IgD-negative memory B cell (primary cell): ENCODE measurements at regions not wholly inside any gene's neighbourhood (a gene's known extent, or its start where the extent isn't known, plus 50 kb on each side); places are given as distances from the start of the nearest gene placed in this dataset.

Experiments
- H3K27ac Mint-ChIP-seq, 3 donors: one replicate each; pipeline ENCODE4 v1.8.0; 2020 to 2022; ENCODE audit warnings: mild to moderate bottlenecking in 3 of 3, mixed read lengths in 3 of 3, moderate library complexity in 1 of 3
- H3K27me3 Mint-ChIP-seq: one replicate; pipeline ENCODE4 v1.8.0; 2021; ENCODE audit warnings: mixed read lengths
- H3K36me3 Mint-ChIP-seq: one replicate; pipeline ENCODE4 v1.8.0; 2020; ENCODE audit warnings: mild to moderate bottlenecking, mixed read lengths
- H3K4me1 Mint-ChIP-seq, 3 donors: one replicate each; pipeline ENCODE4 v1.8.0; 2020 to 2022; ENCODE audit warnings: mixed read lengths in 3 of 3, mild to moderate bottlenecking in 1 of 3
- H3K4me3 Mint-ChIP-seq, 4 donors: one replicate each; pipeline ENCODE4 v1.8.0; 2020 to 2022; ENCODE audit warnings: mild to moderate bottlenecking in 4 of 4, mixed read lengths in 4 of 4, moderate library complexity in 3 of 4
- H3K9me3 Mint-ChIP-seq, 3 donors: one replicate each; pipeline ENCODE4 v1.8.0; 2020 to 2021; ENCODE audit warnings: mixed read lengths in 3 of 3, mild to moderate bottlenecking in 1 of 3

DNA sequence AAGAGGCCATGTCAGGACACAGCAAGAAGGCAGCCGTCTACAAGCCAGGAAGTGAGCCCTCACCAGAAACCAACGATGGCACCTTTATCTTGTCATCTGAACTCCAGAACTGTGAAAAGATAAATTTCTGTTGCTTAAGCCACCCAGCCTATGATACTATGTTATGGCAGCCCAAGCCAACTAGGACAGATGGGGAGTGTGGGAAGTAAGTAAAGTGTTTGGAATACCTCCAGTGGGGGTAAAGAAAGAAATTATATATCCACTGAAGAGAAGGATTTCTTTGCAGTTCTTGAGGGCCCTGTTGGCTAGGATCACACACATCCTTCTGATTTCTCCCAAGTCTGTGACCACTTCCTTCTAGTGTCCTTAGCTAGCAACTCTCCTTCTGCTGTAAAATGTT is 384.4 kb downstream of the TNS3 start:
- Mint-ChIP-seq H3K27ac (no peak overlapping the region), H3K4me1 (peaks cover 0 to 2% (median 0%) of the 10 kb centered on the region in 3 donors), H3K36me3 (peaks cover 1% of the 10 kb centered on the region), H3K27me3 (peaks cover 5% of the 10 kb centered on the region), H3K9me3 (no peaks in the 10 kb centered on the region), H3K4me3 (no peak overlapping the region)

- H3K27me3 Mint-ChIP-seq: peaks cover 5% of the 10 kb centered on the region
- no peak overlapping the region for H3K27ac Mint-ChIP-seq
- H3K9me3 Mint-ChIP-seq: no peaks in the 10 kb centered on the region
- peaks cover 0 to 8% (median 1%) of the 10 kb centered on the region in 3 donors for H3K4me1 Mint-ChIP-seq
- peaks cover 1% of the 10 kb centered on the region for H3K36me3 Mint-ChIP-seq
- no peak overlapping the region for H3K4me3 Mint-ChIP-seq
Measured at GRCh38 chr7:47196737-47197136, 385.2 kb downstream of the TNS3 start.

GRCh38 chr7:47196106-47196645 is 385.7 kb downstream of the TNS3 start:
- peaks cover 7% of the 10 kb centered on the region for H3K27me3 Mint-ChIP-seq
- H3K4me3 Mint-ChIP-seq: no peak overlapping the region
- peaks cover 0 to 9% (median 3%) of the 10 kb centered on the region in 3 donors for H3K4me1 Mint-ChIP-seq
- H3K9me3 Mint-ChIP-seq: no peaks in the 10 kb centered on the region
- peaks cover 1% of the 10 kb centered on the region for H3K36me3 Mint-ChIP-seq
- H3K27ac Mint-ChIP-seq: no peak overlapping the region

- H3K36me3 Mint-ChIP-seq: peaks cover 1% of the 10 kb centered on the region
- peaks cover 0 to 9% (median 3%) of the 10 kb centered on the region in 3 donors for H3K4me1 Mint-ChIP-seq
- H3K9me3 Mint-ChIP-seq: no peaks in the 10 kb centered on the region
- H3K27ac Mint-ChIP-seq: no peak overlapping the region
- H3K4me3 Mint-ChIP-seq: no peak overlapping the region
- peaks cover 7% of the 10 kb centered on the region for H3K27me3 Mint-ChIP-seq
Measured at GRCh38 chr7:47195641-47196040, 386.3 kb downstream of the TNS3 start.

- peak overlapping the region in 1 of 3 donors; percentile 12 for H3K27ac Mint-ChIP-seq
- no peaks in the 10 kb centered on the region for H3K36me3 Mint-ChIP-seq
Measured at GRCh38 chr7:47194516-47195057, 387.3 kb downstream of the TNS3 start.

GRCh38 chr7:47192978-47193377 is 388.9 kb downstream of the TNS3 start:
- Mint-ChIP-seq H3K4me3 (no peak overlapping the region), H3K4me1 (peaks cover 0 to 14% (median 5%) of the 10 kb centered on the region in 3 donors), H3K9me3 (no peaks in the 10 kb centered on the region), H3K27ac (no peak overlapping the region), H3K36me3 (no peaks in the 10 kb centered on the region), H3K27me3 (peaks cover 10% of the 10 kb centered on the region)

More at GRCh38 chr7:47194516-47195057, 387.3 kb downstream of the TNS3 start:
- H3K4me1 Mint-ChIP-seq: peaks cover 0 to 9% (median 3%) of the 10 kb centered on the region in 3 donors
- H3K27me3 Mint-ChIP-seq: peaks cover 8% of the 10 kb centered on the region
- no peaks in the 10 kb centered on the region for H3K9me3 Mint-ChIP-seq
- H3K4me3 Mint-ChIP-seq: no peak overlapping the region

DNA sequence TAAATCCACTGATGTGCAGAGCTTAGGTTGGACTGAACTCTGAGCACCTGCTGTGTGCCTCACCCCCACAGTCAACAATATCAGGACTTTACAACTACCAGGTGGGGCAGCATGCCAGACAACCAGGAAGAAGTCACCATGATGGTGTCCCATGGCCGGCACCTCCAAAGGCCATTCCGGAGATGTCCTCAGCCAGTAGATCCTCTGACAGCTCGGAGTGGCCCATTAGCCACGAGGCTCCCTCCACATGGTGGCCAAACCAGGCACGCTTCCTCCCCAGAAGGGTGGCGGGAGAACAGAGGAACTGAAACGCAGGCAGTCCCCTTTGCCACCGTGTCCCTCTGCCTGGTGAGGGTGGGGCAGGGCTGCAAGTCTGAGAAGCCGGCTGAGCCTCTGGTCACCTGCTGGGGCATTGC is 390.0 kb downstream of the TNS3 start:
- peaks cover 10% of the 10 kb centered on the region for H3K27me3 Mint-ChIP-seq
- no peaks in the 10 kb centered on the region for H3K36me3 Mint-ChIP-seq
- no peak overlapping the region for H3K27ac Mint-ChIP-seq
- no peaks in the 10 kb centered on the region for H3K9me3 Mint-ChIP-seq
- H3K4me3 Mint-ChIP-seq: peak overlapping the region in 1 of 4 donors; percentile 24
- peaks cover 2 to 18% (median 7%) of the 10 kb centered on the region in 3 donors for H3K4me1 Mint-ChIP-seq

DNA sequence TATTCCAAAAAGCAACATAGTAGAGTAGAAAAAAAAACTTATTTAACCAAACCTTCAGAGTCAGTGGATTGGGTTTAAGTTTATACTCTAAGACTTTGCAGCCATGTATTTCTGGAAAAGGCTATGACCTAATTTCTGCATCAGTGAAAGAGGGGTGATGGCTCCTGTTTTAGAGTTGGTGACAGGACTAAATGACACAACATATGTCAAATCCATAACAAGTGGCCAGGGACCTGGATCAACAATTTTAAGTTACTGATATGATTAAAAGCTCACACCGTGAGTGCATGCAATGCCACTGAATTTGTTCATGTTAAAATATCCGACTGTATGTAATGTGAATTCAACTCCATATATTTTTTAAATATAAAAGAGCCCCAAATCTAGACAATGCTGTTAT is 390.6 kb downstream of the TNS3 start:
- H3K9me3 Mint-ChIP-seq: no peaks in the 10 kb centered on the region
- H3K36me3 Mint-ChIP-seq: no peaks in the 10 kb centered on the region
- H3K4me3 Mint-ChIP-seq: no peak overlapping the region
- H3K27ac Mint-ChIP-seq: no peak overlapping the region
- peaks cover 10% of the 10 kb centered on the region for H3K27me3 Mint-ChIP-seq
- H3K4me1 Mint-ChIP-seq: peaks cover 8 to 24% (median 13%) of the 10 kb centered on the region in 3 donors

DNA sequence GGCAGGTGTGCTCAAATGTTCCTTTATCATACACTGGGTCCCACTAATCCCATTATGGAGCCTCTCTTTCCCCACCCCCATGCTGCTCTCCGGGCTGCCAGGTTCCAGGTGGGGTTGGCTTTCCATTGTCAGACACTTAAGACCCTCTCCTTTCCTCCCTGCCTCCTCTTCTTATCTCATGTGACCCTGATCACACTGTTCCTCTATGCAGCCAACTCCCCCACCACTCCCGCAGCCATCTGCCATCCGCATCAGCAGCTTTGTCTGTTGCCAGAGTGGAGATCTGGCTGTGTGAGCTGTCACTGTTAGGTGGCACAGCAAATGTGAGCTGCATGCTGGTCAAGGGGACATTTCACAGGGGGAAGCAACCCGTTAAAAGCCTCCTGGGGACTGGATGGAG is 391.4 kb downstream of the TNS3 start:
- peaks cover 10% of the 10 kb centered on the region for H3K27me3 Mint-ChIP-seq
- H3K4me3 Mint-ChIP-seq: no peak overlapping the region
- H3K9me3 Mint-ChIP-seq: no peaks in the 10 kb centered on the region
- no peaks in the 10 kb centered on the region for H3K36me3 Mint-ChIP-seq
- H3K4me1 Mint-ChIP-seq: peaks cover 10 to 29% (median 18%) of the 10 kb centered on the region in 3 donors
- H3K27ac Mint-ChIP-seq: no peak overlapping the region

- Mint-ChIP-seq H3K9me3 (no peaks in the 10 kb centered on the region), H3K4me1 (peaks cover 10 to 33% (median 22%) of the 10 kb centered on the region in 3 donors), H3K27me3 (peaks cover 10% of the 10 kb centered on the region), H3K27ac (no peak overlapping the region), H3K4me3 (peak overlapping the region in 1 of 4 donors; percentile 48), H3K36me3 (no peaks in the 10 kb centered on the region)
Measured at GRCh38 chr7:47188653-47189315, 393.1 kb downstream of the TNS3 start.

- Mint-ChIP-seq H3K4me1 (peaks cover 10 to 34% (median 22%) of the 10 kb centered on the region in 3 donors), H3K27ac (no peak overlapping the region), H3K27me3 (peaks cover 11% of the 10 kb centered on the region), H3K4me3 (peak overlapping the region in 1 of 4 donors; percentile 43), H3K36me3 (no peaks in the 10 kb centered on the region), H3K9me3 (no peaks in the 10 kb centered on the region)
Measured at GRCh38 chr7:47188136-47188535, 393.8 kb downstream of the TNS3 start.

DNA sequence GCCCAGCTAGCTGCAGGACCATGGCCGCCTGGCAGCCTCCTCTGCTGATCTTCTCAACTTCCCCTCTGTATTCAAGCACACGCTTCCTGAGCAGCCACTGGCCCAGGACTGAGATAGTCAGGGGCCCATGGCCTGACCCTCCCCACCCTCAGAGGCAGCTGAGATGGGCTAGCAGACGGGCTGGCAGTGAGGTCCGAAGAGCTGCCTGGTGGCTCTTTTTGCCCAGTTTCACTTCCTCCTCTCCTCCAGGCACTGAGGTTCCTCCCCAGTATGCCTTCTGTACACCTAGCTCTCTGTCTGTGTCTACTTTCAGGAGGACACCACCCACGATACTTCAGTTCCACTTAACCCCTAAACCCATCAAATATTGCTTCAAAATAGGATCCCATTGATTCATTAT is 395.6 kb downstream of the TNS3 start:
- peaks cover 7% of the 10 kb centered on the region for H3K27me3 Mint-ChIP-seq
- H3K9me3 Mint-ChIP-seq: no peaks in the 10 kb centered on the region
- peak overlapping the region in 2 of 4 donors; percentile 2 to 82 for H3K4me3 Mint-ChIP-seq
- H3K4me1 Mint-ChIP-seq: peaks cover 10 to 24% (median 19%) of the 10 kb centered on the region in 3 donors
- H3K36me3 Mint-ChIP-seq: no peaks in the 10 kb centered on the region
- peak overlapping the region in 1 of 3 donors; percentile 14 for H3K27ac Mint-ChIP-seq

GRCh38 chr7:47185839-47186238 is 396.1 kb downstream of the TNS3 start:
- Mint-ChIP-seq H3K4me1 (peaks cover 10 to 24% (median 19%) of the 10 kb centered on the region in 3 donors), H3K27me3 (peaks cover 7% of the 10 kb centered on the region), H3K4me3 (peak overlapping the region in 1 of 4 donors; percentile 82), H3K27ac (no peak overlapping the region), H3K9me3 (no peaks in the 10 kb centered on the region), H3K36me3 (no peaks in the 10 kb centered on the region)

- no peaks in the 10 kb centered on the region for H3K9me3 Mint-ChIP-seq
- H3K36me3 Mint-ChIP-seq: no peaks in the 10 kb centered on the region
- H3K4me1 Mint-ChIP-seq: peaks cover 10 to 24% (median 19%) of the 10 kb centered on the region in 3 donors
- peak overlapping the region in 1 of 4 donors; percentile 18 for H3K4me3 Mint-ChIP-seq
- no peak overlapping the region for H3K27ac Mint-ChIP-seq
- peaks cover 7% of the 10 kb centered on the region for H3K27me3 Mint-ChIP-seq
Measured at GRCh38 chr7:47185170-47185569, 396.7 kb downstream of the TNS3 start.

- no peaks in the 10 kb centered on the region for H3K36me3 Mint-ChIP-seq
- H3K4me3 Mint-ChIP-seq: peak overlapping the region in 1 of 4 donors; percentile 33
- H3K9me3 Mint-ChIP-seq: no peaks in the 10 kb centered on the region
- peaks cover 10 to 24% (median 19%) of the 10 kb centered on the region in 3 donors for H3K4me1 Mint-ChIP-seq
- H3K27ac Mint-ChIP-seq: no peak overlapping the region
- peaks cover 6% of the 10 kb centered on the region for H3K27me3 Mint-ChIP-seq
Measured at GRCh38 chr7:47183862-47184590, 397.9 kb downstream of the TNS3 start.
